ENCODE measurements at regions not wholly inside any gene's neighbourhood (a gene's known extent, or its start where the extent isn't known, plus 50 kb on each side); places are given as distances from the start of the nearest gene placed in this dataset.

DNA sequence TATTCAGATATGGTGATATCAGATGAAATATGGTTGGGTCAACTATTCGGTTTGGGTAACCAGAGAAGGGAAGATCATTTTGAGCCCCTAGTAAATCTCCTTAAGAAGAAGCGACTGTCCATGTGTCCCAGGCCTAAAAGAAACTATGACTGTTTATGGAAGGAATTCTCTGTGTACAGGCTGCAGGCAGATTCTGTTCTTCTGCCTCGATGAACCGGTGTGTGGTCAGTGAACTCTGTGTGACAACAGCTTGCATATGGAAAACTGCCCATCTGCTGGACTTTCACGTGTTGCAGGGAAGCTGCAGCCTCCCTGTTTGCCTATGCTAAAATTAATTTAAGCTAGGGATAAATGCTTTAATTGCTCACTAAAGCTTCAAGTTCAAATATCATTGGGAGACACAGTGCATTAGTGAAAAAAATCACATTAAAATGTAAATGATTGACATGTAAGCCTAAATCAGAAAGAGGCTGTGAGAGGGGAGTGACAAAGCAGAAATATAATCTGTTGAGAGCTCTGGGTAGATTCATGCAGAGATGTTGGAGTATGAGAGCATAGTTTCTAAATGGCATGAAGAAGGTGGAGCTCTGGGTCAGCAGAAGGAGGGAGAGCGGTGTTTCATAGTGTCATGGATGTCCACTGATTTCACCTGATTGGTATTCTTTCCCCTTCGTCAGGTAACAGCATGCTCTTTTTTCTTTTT lies 65.4 kb upstream of the PFN2 start:
- intact Hi-C loops (cut with micrococcal nuclease), result no loop called here

DNA sequence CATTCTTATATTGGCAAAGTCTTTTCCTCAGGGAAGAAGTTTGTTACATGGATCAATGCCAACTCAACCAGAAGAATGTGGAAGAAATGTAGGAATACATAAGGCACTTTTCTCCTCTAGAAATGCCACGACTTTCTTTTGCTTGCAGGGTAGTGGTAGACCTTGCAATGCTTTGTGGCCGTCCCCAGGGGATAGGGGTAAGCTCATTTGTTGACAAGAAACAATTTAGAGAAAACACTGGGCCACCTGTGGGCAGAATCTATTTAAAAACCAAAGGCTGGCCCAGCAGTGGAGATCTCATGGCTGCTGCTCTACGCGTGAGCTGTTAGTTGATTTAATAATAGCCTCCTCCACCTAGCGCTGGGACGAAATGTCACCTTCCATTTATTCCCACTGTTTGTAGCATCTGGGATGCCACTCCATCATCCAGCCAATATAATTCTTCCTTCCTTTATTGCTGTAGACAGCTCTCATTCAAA lies 64.6 kb upstream of the PFN2 start:
- intact Hi-C loops (cut with micrococcal nuclease), result no loop called here

GRCh38 chr3:150033721-150034120 lies 63.0 kb upstream of the PFN2 start:
- intact Hi-C loops (cut with micrococcal nuclease), result no loop called here

DNA sequence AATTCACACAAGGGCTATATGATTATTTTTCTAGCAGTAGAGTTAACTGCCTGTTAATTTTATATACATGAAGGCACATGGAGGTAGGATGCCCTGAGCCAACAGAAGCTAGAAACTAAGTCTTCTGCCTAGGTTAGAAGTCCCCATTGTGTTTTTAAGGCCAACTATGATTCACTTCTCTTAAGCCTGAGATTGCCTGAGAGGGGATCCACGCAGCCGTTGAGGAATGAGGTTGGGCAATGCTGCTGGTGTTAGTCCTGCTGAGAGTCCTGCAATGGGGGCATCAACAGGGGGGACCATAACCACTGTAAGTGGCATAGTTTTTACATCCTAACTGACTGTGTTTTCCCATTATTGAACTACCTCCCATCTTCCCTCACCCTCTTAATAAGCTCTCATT lies 60.1 kb upstream of the PFN2 start:
- intact Hi-C loops (cut with micrococcal nuclease), result no loop called here

DNA sequence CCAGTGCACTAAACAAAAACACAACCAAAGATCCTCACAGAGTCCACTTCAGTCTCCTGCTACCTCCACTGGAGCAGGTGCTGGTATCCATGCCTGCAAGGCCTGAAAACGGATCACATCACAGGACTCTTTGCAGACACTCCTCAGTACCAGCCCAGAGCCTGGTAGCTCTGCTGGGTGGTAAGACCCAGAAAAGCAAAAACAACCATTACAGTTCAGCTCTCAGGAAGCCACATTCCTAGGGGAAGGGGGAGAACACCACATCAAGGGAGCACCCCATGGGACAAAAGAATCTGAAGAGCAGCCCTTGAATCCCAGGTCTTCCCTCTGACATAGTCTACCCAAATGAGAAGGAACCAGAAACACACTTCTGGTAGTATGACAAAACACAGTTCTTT lies 52.5 kb upstream of the PFN2 start:
- intact Hi-C loops (cut with micrococcal nuclease), result no loop called here

GRCh38 chr3:150022381-150023238 lies 51.9 kb upstream of the PFN2 start:
- intact Hi-C loops (cut with micrococcal nuclease), result no loop called here

GRCh38 chr3:150020527-150020926 lies 49.8 kb upstream of the PFN2 start:
- intact Hi-C loops (cut with micrococcal nuclease), result no loop called here
